GM19395 (cell line): ENCODE measurements at regions not wholly inside any gene's neighbourhood (a gene's known extent, or its start where the extent isn't known, plus 50 kb on each side); places are given as distances from the start of the nearest gene placed in this dataset.
A peak's percentile ranks its signal among the peaks of the same experiment; 100 is the strongest.

Experiments
- ATAC-seq: cut with Tn5 transposase; IDR thresholded peaks from one replicate; pipeline ENCODE4 v1.9.1; 2021; ENCODE audit warnings: mild to moderate bottlenecking, moderate library complexity; ENCODE audit not compliant: unreplicated experiment

DNA sequence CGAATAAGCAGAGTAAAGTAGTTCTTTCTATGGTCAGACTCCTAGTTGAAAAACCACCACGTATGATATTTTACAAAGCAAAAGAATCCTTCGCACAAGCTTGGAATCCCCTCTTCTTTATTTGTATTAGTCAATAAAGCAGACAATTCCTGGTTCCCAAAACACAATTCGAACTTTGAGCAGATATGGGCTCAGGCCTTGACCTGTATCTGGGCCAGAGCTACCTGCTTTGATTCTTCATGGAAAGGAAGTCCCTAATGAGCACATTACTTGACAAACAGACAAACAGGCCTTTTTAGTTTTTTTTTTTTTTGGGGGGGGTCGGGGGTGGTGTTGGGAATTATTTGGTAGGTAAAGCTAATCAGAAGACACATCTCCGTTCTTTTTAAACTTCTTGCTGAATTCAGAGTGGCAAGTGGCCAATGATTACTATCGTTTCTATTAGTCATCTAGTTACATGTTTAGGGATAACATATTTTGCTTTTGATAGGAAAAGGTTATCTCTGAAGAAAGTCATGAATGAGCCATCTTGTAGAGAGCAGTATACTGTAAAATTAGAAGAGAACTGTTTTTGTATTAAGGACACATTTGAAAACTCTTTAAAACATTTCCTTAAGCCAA lies 116.6 kb upstream of the HMHB1 start:
- no peak for ATAC-seq

DNA sequence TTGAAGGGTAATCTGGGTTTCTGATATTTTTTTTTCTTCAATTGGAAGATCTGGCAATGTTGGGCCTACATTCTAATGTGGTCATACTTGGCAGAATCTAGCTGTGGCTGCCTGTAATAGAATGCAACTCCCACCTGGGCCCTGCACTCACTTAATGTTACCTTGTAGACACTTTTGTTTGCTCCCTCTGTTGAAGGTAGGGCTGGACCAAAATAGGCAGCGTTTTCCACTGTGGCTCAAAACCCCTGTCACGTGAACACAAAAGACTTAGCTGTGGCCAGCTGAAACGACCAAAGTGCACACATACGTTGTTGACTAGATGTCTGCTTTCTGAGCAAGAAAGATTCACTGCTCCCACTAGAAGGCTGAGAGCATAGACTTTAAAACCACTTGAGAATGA lies 117.6 kb upstream of the HMHB1 start:
- no peak for ATAC-seq

DNA sequence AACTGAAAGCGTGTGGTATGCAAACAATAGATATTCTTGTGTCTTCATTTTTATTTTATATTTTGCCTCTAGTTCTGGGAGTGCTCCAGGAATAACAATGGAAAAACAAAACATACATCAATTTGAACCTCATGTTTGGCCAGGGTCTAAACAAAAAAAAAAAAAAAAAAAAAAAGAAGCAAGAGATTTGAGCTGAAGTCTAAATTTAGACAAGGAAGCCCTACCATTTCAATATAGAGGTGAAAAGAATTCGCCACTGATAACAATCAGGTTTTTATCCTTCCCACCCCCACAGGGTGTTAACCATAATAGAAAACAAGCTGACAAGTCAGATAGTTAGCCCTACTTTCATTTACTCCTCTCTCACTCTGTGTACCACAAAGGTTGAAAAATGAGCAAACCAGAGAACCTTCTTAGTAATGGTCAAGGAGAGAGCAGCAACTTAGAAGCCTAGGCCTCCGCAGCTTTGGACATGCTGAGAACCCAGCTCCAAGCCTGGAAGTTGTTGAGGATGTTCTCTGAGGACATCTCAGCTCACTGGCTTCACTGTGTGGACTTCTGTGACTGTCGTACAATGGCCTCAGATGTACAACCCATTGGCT lies 118.2 kb upstream of the HMHB1 start:
- ATAC-seq = peak; percentile 98

DNA sequence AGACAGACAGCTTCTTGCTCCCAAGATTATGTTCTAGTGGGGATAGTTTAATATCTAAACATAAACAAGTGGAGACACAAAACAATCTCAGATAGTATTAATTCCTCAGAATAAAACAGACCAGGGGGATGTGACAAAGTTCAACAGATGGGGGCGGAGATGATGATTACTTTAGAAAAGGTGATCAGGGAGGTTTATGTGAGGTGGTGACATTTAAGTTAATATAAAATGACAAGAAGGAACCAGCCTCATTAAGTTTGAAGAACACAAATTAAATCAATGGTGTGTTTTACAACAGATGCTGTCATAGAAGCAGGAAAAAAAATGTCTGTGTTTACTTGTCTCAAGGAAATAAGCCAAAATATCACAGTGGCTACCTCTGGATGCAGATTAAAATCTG lies 119.6 kb upstream of the HMHB1 start:
- ATAC-seq = no peak

DNA sequence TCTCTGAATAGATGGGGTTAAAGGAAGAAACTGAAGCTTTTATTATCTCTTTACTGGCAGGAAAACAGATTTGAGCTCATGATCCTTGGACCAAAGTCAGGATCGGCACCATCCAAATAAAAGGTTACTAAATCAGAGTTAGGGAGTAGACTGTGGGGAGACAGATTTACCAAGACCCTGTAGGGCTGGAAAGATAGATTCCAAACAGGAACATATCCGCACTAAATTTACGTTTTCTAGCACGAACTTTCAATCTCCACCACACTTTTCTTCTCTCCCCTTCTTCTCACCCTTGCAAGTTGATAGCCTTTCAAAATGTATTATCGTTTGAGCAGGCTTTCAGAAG lies 120.0 kb upstream of the HMHB1 start:
- no peak for ATAC-seq

DNA sequence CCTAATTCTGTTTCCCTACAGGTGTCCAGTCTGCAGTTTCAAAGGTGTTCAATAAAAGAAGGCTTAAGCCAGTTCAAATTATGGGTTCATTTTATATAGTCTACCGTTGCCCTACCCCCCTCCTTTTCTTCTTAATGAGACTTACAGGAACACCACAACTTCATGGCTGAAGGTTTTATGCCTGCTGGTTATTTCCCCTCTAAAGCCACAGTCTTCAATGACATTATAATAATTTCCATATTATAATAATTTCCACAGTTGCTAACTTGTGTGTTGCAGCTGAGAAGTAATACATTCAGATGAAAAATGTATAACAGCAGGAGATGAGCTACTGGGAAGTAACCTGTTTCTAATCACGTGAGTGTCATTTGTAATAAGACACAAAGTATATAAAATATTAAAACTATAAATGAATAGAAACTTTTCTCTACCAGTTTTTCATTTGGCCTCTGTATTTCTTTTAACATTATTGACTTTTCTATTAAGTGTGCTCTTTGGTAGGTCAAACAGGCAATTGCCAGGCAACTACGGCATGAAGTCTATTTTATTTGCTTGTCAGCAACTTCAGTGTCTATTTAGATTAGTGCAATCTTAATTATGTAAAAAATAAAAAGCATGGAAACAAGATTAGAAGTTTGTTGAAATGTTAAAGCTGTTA lies 120.5 kb upstream of the HMHB1 start:
- ATAC-seq = no peak

DNA sequence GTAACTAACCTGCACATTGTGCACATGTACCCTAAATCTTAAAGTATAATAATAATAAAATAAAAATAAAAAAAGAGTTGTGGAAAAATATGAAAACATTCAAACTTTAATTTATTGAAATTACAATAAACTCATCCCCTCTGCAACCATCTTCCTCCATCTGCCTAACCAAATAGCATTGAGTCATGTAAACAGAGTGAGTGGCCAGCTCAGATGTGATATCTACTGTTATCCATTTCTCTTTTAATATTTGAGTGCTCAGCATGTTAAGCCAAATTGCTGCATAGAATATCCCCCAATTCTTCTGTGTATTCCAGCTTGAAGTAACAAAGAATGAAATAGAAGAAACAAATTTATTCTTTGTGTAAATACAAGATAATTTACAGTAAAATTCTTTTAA lies 124.4 kb upstream of the HMHB1 start:
- no peak for ATAC-seq

DNA sequence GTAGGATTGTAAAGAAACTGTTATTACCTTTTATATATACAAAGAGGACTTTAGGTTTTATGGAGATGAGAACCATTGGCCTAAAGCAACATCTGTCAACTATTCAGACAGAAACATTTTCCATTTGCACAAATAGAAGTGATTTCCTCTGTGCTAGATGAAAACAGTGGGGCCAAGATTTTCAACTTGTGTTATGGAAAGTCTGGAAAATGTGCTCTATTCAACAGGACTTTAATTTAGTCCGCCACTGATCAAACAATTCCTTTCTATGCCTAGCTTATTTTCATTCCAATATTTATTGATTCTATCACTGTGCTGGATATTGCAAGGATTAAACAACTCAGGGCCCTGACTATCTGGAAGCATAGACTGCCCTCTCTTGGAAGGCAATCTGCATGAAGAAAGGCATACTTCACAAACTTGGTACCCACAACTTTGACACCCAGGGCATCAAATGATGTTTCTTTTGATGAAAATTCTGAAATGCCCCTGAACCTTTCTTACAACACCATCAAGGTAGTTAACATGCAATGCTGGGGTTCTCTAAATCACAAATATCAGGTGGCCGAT lies 126.6 kb upstream of the HMHB1 start:
- ATAC-seq = no peak

DNA sequence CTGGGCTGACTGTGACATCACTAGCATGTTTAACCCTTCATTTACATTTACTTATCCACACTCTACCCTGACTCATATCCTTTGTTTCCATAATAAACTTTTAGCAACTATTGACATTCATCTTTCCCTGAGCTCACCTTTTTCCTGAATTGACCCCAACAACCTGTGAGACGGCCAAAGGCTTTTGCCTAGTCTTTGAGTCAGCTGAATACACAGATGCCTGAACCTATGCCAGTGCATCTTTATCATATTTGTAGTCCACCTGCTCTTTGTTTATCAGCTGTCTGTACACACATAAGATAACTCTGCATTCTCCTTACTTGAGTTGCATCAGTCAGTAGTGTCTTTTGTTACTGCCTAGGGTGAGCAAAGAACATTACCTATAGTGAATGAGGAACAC lies 128.5 kb upstream of the HMHB1 start:
- ATAC-seq = no peak

DNA sequence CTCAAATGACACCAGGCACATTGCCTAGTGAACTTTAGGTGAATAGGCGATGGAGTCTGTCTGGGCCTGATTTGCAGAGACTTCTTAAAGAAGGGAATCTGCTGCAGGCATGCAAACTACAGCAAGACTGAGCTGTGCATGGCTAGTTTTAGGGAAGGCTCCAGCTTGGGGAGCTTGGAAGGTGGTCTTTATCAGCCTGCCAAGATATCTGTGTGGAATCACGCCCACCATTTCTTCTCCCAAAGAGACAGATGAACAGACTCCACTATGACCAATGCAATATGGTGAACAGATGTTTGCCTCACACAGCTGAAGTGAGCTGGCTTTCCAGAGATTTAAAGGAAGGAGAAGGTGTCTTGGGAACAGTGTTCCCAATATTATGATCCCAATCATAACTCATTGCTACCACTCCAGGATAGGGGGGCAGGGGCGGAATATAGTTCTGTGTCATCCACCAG lies 129.0 kb upstream of the HMHB1 start:
- ATAC-seq = no peak

DNA sequence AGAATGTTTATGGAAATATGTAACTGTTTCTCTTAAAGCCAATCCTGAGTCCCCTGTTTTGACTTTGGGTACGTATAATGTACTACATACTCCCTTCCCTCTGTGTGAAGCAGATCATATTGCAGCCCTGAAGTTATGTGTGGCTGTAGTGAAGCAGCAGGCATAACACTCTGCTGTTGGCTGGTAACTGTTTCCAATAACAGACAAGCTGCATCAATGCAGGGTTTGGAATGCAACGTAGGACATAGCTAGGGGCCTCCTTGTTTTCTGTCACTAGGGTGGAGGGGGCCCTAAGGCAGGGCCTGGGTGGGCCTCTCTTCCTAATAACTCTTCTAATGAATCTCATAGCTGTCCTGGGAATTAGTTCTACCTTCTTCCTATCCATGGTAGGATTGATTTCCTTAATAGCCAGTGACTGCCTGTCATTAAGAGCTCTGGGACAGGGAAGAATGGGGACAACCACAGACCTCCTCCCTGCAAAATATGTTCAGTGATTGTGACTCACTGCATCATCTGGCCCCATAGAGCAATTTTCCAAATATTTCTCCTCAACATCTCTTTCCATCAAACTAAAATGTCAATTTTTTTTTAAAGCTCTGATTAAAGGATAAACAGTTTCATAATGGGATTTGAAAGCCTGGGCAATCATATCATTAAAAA lies 129.6 kb upstream of the HMHB1 start:
- ATAC-seq = no peak

DNA sequence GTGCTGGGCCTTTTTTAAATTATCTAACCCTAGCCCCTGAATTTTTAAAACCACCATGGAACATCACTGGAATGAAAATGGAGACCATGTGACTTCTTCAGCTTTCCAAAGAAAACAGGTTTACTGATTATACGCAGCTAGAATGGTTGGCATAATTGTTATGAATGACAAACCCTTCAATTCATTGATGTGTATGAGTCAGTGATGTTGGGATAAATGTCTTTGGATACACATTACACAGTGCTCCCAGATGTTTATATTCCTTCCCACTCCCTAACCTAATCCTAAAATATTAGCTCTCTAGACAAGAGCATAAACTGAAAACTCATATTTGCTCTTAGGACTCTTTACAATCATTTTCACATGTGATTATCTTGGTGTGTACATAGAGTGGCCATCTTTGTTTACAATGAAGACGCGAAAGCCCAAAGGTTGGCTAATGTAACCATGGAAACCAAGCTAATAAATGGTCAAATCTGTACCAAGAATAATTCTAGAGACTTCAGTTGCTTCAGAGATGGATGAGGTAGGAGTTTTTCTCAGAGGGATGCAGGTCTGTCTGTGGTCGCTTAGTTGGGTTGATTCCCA lies 131.2 kb upstream of the HMHB1 start:
- ATAC-seq = no peak

DNA sequence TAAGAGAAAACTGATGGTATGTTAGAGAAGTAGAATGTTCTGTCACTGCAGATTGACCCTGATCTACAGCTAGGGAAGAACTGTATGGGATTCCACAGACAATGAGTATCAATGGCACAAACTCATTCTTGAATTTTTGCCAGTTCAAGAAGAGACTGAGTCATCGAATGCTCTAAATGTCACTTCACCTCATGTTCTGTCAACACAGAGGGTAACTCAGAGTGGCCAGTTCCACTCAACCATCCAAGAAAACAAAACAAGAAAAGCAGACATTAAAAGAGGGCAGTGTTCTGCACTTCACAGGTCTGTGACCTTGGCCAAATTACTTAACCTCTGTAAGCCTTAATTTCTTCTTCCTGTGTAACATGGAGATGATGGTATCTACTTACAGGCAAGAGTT lies 132.2 kb upstream of the HMHB1 start:
- no peak for ATAC-seq

DNA sequence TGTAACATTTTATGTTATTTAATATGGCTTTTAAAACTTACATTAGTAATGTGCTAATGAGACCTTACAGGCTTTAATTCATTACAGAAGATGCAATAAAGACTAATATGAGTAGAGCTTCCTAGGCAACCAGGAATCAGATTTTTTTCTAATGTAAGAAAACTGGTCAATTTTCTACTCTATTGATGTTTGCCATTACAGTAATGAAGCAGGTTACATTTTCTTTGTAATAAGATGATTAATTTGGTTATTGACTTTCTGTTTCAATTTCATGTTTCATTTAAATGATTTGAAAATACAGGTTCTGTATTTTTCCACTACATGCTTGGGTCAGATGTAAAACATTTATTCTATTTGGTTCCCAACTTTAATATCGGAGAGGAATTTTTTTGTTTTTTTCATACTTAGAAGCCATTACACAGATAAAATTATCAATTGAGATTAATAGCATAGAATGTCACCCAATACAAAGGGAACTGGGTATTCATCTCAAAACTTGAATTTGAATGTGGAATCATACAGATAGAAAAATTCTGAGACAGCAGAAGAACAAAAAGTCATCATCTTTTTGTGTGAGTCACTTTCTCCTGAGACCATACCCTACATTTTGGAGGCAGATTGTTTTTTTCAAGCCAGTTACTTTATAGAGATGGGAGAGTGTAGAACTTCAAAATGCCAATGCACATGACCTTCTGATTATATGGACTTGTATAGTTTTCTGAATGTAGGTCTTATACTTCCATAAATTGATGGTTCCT lies 133.6 kb upstream of the HMHB1 start:
- ATAC-seq = no peak

DNA sequence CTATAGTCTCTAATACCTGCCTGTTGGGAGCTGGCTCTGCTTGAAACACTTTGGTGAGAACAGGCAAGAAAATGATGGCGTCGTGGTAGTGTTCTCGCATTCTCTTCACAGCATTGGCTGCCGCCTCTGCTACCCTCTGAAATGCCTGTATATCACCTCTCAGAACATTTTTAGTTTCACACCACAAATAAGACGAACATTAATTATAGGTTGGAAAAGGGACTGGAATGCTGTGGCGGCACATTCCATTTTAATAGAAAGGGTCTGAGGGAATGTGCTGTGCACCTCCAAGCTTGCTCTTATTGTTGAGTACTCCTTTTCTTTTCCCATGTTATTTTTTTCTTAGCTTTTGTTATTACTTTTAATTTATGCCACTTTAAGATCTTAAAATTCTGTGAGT lies 134.6 kb upstream of the HMHB1 start:
- no peak for ATAC-seq

DNA sequence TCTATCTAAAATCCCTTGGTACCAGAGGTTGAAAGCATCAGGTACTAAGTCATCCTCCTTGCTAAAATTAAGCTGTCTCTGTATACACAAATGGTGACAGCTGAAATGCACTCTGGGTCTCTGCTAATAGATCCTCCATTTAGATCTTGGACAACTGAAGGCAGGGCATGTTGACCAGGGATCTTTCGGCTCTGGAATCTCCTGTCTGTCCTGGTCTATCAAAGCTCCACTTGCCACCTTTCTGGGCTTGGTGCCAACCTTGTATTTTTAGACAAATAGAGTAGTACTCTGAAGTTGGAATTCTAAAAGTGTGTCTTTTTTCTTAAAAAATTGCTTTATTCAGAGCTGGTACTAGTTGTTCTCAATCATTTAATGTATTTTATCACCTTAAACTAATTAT lies 135.2 kb upstream of the HMHB1 start:
- ATAC-seq = no peak

DNA sequence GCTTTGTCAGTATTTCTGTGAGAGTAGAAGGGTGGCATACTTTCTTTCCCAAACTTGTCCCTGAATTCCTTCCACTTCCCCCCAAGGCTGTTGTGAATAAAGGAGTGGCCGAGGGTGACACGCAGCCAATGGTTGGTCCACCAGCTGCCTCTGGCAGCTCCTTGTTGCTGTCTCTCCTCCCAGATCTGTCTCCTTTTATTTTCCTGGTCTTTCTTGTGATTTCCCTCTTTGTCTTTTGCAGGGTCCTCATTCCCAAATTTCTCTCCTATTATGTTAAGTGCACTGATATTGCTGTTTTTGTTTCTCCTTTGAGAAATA lies 137.5 kb upstream of the HMHB1 start:
- ATAC-seq = no peak

DNA sequence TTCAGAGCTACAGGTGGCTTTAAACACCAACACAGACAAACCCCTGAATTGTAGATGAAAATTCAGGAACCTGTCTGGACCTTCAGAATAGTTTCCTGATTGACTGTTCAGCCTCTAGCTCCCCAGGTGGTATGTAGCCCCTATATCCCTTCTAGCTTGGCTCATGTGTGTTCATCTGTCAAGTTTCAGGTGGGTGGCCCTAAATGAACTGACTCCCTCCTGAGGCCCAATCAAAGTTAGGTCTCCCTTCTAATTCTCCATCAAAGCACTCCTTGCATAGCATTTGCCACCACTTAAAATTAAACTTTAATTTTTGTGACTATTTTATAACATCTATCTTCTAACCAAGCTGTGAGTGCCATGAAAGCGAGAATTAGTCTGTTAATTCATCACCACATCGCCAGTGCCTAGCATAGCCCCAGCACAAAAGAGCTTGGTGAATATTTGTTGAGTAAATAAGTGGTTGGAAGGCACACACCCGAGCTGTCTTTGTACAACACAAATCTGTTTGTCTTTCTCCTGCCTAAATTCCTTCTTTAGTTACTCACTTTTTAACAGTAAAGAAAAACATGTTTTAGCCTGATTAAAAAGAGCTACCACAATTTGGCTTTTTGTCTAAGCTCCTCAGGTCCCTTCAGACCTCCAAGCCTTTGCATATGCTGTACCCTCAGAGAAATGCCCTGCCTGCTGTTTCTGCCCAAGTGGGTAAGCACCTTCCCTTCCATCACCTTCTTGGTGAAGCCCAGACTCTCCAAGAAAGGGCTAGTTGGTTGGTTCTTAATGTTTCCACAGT lies 138.1 kb upstream of the HMHB1 start:
- no peak for ATAC-seq

DNA sequence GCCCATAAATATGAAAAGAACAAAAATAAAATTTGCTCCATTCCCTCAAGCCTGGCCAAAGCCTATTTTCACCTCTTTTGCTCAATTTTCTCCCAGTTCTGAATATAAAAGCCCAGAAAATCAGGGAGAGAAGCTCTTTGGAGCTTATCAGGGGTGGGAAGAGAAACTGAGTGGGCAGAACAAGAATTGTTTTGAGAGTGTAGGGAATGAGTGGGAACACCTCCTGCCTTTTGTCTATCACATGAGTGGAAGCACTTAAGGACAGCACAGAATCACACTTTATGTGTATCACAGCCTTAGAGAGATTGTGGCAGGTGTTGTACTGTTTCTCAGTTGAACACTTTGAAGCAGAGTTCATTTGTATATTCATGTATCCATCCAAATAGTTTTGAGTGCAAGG lies 139.2 kb upstream of the HMHB1 start:
- ATAC-seq = no peak
